ENCODE measurements at regions not wholly inside any gene's neighbourhood (a gene's known extent, or its start where the extent isn't known, plus 50 kb on each side); places are given as distances from the start of the nearest gene placed in this dataset.

DNA sequence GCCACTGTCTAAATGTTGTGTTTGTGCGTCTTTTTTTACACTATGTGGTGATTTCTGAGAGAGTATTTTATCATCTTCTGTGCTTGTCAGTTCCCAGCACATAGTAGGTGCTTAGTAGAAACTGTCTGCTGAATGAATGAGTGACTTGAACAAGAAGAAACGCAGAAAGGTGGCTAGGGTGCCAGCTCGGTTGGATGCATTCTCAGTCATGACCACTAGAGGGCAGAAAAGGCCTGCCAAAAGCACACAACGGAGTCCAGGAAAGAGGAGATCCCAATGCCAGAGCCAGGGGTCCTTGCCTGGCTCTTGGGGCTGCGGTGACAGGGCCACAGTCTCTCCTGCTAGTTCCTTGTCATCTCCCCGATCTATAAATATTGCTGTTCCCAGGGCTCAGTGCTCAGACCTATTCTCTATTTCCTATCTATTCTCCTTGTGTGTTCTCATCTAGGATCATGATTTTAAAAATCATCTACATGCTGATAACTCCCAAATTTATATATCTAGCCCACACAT, 57.3 kb upstream of the CCL1 start:
- TF ChIP-seq POLR2A (IDR thresholded peaks at IDR 0.05; ENCODE audit: low read length): no peak
- TF ChIP-seq GATA1 (IDR thresholded peaks at IDR 0.05; ENCODE audit: low read depth, low read length): no peak
- peak; percentile 67 to 82 for DNase-seq

DNA sequence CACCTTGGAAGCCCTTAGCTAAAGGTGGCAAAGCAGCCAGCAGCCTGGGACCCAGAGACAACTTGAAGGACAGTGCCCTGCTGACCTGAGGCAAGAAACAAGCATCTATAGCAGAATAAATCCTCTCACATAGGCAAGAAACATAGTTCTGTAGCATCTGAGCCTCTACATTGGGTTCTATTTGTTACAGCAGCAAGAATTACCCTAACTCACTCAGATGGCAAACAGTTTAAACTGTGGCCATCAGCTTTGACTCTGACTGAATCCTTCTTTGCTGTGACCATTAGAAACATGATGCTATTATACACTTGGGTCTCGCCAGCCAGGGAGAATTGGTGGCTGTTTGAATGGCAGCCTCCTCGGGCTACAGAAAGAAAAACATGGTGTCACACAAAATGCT, 53.1 kb upstream of the CCL1 start:
- TF ChIP-seq POLR2A (IDR thresholded peaks at IDR 0.05; ENCODE audit: low read length): no peak
- TF ChIP-seq GATA1 (IDR thresholded peaks at IDR 0.05; ENCODE audit: low read depth, low read length): no peak
- no peak for DNase-seq

DNA sequence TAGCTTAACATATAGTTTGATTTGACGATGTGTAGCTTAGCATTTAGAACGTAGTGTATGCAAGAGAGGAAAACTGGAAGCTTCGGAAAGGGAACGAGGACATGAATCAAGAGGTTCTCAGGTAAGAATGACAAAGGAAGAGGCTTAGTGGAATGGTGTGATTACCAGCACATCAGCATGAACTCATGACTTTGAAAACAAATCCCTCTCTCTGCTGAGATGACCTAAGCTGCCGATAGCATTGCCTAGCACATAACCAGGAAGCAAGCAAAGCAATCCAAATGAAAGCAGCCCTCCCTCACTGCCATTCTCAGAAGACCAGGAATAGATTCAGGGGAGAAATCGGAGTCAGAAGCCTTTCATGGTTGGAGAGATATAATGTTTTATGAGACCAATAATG, 51.3 kb upstream of the CCL1 start:
- no peak for DNase-seq
- TF ChIP-seq GATA1 (IDR thresholded peaks at IDR 0.05; ENCODE audit: low read depth, low read length) (no peak), POLR2A (IDR thresholded peaks at IDR 0.05; ENCODE audit: low read length) (no peak)

DNA sequence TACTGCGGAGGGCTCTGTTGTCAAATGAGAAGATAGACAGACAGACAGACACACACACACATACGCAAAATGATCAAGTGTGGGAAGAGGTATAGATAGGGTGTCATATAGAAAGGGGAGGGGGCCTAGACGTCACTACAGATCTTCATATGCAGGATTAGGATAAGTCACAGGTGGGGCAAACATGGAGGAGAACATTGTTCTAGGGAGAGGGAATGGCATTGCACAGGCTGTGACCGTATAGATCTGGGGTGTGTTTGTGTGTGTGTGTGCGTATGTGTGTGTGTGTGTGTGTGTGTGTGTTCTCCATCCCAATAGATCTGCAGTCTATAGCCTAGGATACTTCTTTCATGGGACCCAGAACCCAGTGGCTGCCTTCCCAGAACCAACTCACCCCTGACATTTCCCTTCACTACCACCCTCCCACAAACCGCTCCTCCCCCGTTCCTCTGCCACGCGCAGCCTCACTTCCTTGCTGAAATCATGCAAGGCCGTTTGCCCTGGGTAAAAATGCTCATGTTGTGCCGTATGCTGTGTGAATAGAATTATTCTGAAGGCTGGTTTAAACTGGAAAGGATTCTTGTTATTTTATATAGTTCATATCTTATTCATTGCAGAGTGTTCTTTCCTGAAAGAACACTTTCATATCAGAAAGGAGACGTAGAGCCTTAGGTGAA, 50.5 kb upstream of the CCL1 start:
- TF ChIP-seq POLR2A (IDR thresholded peaks at IDR 0.05; ENCODE audit: low read length): peak; percentile 34
- TF ChIP-seq GATA1 (IDR thresholded peaks at IDR 0.05; ENCODE audit: low read depth, low read length): no peak
- DNase-seq: peak; percentile 27 to 55

DNA sequence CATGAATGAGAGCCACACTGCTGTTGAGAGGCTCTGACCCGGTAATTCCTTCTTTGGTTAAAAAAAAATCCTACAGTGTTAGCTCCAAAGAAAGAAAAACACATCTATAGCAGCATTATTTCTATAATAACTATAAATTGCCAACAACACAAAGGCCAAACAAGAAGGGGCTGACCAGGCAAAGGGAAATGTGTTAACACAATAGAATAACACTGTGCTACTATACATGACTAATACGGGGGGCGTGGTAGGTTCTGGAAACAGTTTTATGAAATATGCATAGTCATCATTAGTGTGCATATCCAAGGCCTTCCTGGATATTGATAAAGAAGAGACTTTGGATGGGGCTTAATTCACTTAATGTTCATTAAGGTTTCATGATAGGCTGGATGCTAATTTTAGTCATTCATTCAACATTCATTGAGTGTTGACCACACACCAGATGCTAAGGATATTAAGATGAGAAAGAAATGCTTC, 50.0 kb upstream of the CCL1 start:
- TF ChIP-seq GATA1 (IDR thresholded peaks at IDR 0.05; ENCODE audit: low read depth, low read length) (no peak), POLR2A (IDR thresholded peaks at IDR 0.05; ENCODE audit: low read length) (peak; percentile 47)
- peak; percentile 77 to 81 for DNase-seq
